ENCODE measurements at regions not wholly inside any gene's neighbourhood (a gene's known extent, or its start where the extent isn't known, plus 50 kb on each side); places are given as distances from the start of the nearest gene placed in this dataset.
"Not testable (repeated sequence)": the region's sequence is repeated elsewhere in the genome, so short reads cannot be mapped to it uniquely, and the experiment has no call there.

- H3K27me3 ChIP-seq (replicated peaks; ENCODE audit: insufficient read depth, low read depth, low read length, poor library complexity); H3K4me1 ChIP-seq (ENCODE audit: insufficient read depth, low read length, poor library complexity, severe bottlenecking); BruUV-seq (replicated peaks); POLR2A ChIA-PET (ENCODE audit: low non-redundant PET); H3K4me3 ChIP-seq (ENCODE audit: low read depth, low read length, poor library complexity, severe bottlenecking); H3K36me3 ChIP-seq (ENCODE audit: insufficient read depth, low read length, poor library complexity, severe bottlenecking); H3K9me3 ChIP-seq (ENCODE audit: low read depth, low read length, poor library complexity, severe bottlenecking); DNase-seq (ENCODE audit: low spot score); CTCF ChIA-PET; H3K27ac ChIP-seq (ENCODE audit: low read depth, low read length, poor library complexity, severe bottlenecking): not testable (repeated sequence)
- intact Hi-C loops (cut with micrococcal nuclease; ENCODE audit: unreplicated experiment), result loop anchor here (5.0 kb wide), 1 partner anchor 92 kb away; no protein-coding TSS in a partner anchor
Observed at GRCh38 chr5:119780145-119780544, 150.8 kb downstream of the FAM170A start.

GRCh38 chr5:119785057-119785456, 155.7 kb downstream of the FAM170A start:
- intact Hi-C loops (cut with micrococcal nuclease; ENCODE audit: unreplicated experiment), result no loop called here
- POLR2A ChIA-PET (ENCODE audit: low non-redundant PET), result no interaction called here
- Histone ChIP-seq H3K36me3 (ENCODE audit: insufficient read depth, low read length, poor library complexity, severe bottlenecking) (no peaks in the 10 kb centered on the region), H3K27ac (ENCODE audit: low read depth, low read length, poor library complexity, severe bottlenecking) (no peak overlapping the region), H3K4me3 (ENCODE audit: low read depth, low read length, poor library complexity, severe bottlenecking) (no peak overlapping the region), H3K27me3 (replicated peaks; ENCODE audit: insufficient read depth, low read depth, low read length, poor library complexity) (no peaks in the 10 kb centered on the region), H3K9me3 (ENCODE audit: low read depth, low read length, poor library complexity, severe bottlenecking) (no peaks in the 10 kb centered on the region), H3K4me1 (ENCODE audit: insufficient read depth, low read length, poor library complexity, severe bottlenecking) (no peaks in the 10 kb centered on the region)
- no peak for DNase-seq (ENCODE audit: low spot score)
- TF ChIP-seq CTCF (conservative IDR thresholded peaks at IDR 0.05; ENCODE audit: low read depth, low read length) (no peak), EZH2 (IDR thresholded peaks at IDR 0.05; ENCODE audit: borderline replicate concordance, low read depth, low read length, poor library complexity, severe bottlenecking) (no peak)
- no TSS peak for BruUV-seq (replicated peaks)
- CTCF ChIA-PET, result no interaction called here

- Histone ChIP-seq H3K36me3 (ENCODE audit: insufficient read depth, low read length, poor library complexity, severe bottlenecking) (no peaks in the 10 kb centered on the region), H3K27me3 (replicated peaks; ENCODE audit: insufficient read depth, low read depth, low read length, poor library complexity) (no peaks in the 10 kb centered on the region), H3K9me3 (ENCODE audit: low read depth, low read length, poor library complexity, severe bottlenecking) (no peaks in the 10 kb centered on the region), H3K4me3 (ENCODE audit: low read depth, low read length, poor library complexity, severe bottlenecking) (no peak overlapping the region), H3K27ac (ENCODE audit: low read depth, low read length, poor library complexity, severe bottlenecking) (no peak overlapping the region), H3K4me1 (ENCODE audit: insufficient read depth, low read length, poor library complexity, severe bottlenecking) (no peaks in the 10 kb centered on the region)
- CTCF ChIA-PET, result no interaction called here
- DNase-seq (ENCODE audit: low spot score), result no peak
- TF ChIP-seq EZH2 (IDR thresholded peaks at IDR 0.05; ENCODE audit: borderline replicate concordance, low read depth, low read length, poor library complexity, severe bottlenecking) (no peak), CTCF (conservative IDR thresholded peaks at IDR 0.05; ENCODE audit: low read depth, low read length) (no peak)
- POLR2A ChIA-PET (ENCODE audit: low non-redundant PET), result no interaction called here
- BruUV-seq (replicated peaks), result no TSS peak
- intact Hi-C loops (cut with micrococcal nuclease; ENCODE audit: unreplicated experiment), result no loop called here
Observed at GRCh38 chr5:119789406-119790117, 160.2 kb downstream of the FAM170A start.

GRCh38 chr5:119792161-119792799, 162.9 kb downstream of the FAM170A start:
- DNase-seq (ENCODE audit: low spot score), result no peak
- POLR2A ChIA-PET (ENCODE audit: low non-redundant PET), result no interaction called here
- intact Hi-C loops (cut with micrococcal nuclease; ENCODE audit: unreplicated experiment), result no loop called here
- no peaks in the 10 kb centered on the region for H3K27me3 ChIP-seq (replicated peaks; ENCODE audit: insufficient read depth, low read depth, low read length, poor library complexity)
- no peak overlapping the region for H3K4me3 ChIP-seq (ENCODE audit: low read depth, low read length, poor library complexity, severe bottlenecking)
- no TSS peak for BruUV-seq (replicated peaks)
- TF ChIP-seq EZH2 (IDR thresholded peaks at IDR 0.05; ENCODE audit: borderline replicate concordance, low read depth, low read length, poor library complexity, severe bottlenecking) (no peak), CTCF (conservative IDR thresholded peaks at IDR 0.05; ENCODE audit: low read depth, low read length) (no peak)
- H3K9me3 ChIP-seq (ENCODE audit: low read depth, low read length, poor library complexity, severe bottlenecking), result no peaks in the 10 kb centered on the region
- no peak overlapping the region for H3K27ac ChIP-seq (ENCODE audit: low read depth, low read length, poor library complexity, severe bottlenecking)
- H3K36me3 ChIP-seq (ENCODE audit: insufficient read depth, low read length, poor library complexity, severe bottlenecking), result no peaks in the 10 kb centered on the region
- CTCF ChIA-PET, result no interaction called here
- no peaks in the 10 kb centered on the region for H3K4me1 ChIP-seq (ENCODE audit: insufficient read depth, low read length, poor library complexity, severe bottlenecking)
